Retinal pigment epithelial cell (primary cell): ENCODE measurements at regions not wholly inside any gene's neighbourhood (a gene's known extent, or its start where the extent isn't known, plus 50 kb on each side); places are given as distances from the start of the nearest gene placed in this dataset.

Experiments used
- DNase-seq: peaks from one replicate; pipeline ENCODE4 v3.0.0-alpha.2; 2010; ENCODE audit warnings: low read depth
- H3K4me3 ChIP-seq: 2 replicates; pipeline ENCODE4 v1.5.1; 2011; ENCODE audit warnings: mild to moderate bottlenecking, low read length, control low read depth, moderate library complexity
- CTCF ChIP-seq: conservative IDR thresholded peaks from 2 replicates; pipeline ENCODE4 v1.5.1; 2011; ENCODE audit warnings: low read depth, low read length, control low read depth, inconsistent platforms

- no peak overlapping the region for H3K4me3 ChIP-seq
- DNase-seq, result no peak
- no peak for TF ChIP-seq CTCF
These were observed 100.2 kb downstream of the BBS10 start for GRCh38 chr12:76247992-76248391.

- no peak for TF ChIP-seq CTCF
These were observed 101.1 kb downstream of the BBS10 start for GRCh38 chr12:76247026-76247646.

GRCh38 chr12:76246611-76247010 is 101.6 kb downstream of the BBS10 start:
- H3K4me3 ChIP-seq, result no peak overlapping the region
- DNase-seq, result no peak
- no peak for TF ChIP-seq CTCF

More at GRCh38 chr12:76247026-76247646, 101.1 kb downstream of the BBS10 start:
- H3K4me3 ChIP-seq, result no peak overlapping the region
- DNase-seq, result no peak

GRCh38 chr12:76244300-76244699 is 103.9 kb downstream of the BBS10 start:
- no peak for TF ChIP-seq CTCF
- H3K4me3 ChIP-seq, result no peak overlapping the region
- no peak for DNase-seq

GRCh38 chr12:76242813-76243550 is 105.2 kb downstream of the BBS10 start:
- no peak for TF ChIP-seq CTCF
- no peak for DNase-seq
- no peak overlapping the region for H3K4me3 ChIP-seq

- TF ChIP-seq CTCF, result no peak
- H3K4me3 ChIP-seq, result no peak overlapping the region
- DNase-seq, result no peak
These were observed 106.8 kb downstream of the BBS10 start for GRCh38 chr12:76241371-76241770.

- DNase-seq, result no peak
- no peak overlapping the region for H3K4me3 ChIP-seq
- TF ChIP-seq CTCF, result no peak
These were observed 107.9 kb downstream of the BBS10 start for GRCh38 chr12:76240281-76240680.
